ENCODE measurements at regions not wholly inside any gene's neighbourhood (a gene's known extent, or its start where the extent isn't known, plus 50 kb on each side); places are given as distances from the start of the nearest gene placed in this dataset.

DNA sequence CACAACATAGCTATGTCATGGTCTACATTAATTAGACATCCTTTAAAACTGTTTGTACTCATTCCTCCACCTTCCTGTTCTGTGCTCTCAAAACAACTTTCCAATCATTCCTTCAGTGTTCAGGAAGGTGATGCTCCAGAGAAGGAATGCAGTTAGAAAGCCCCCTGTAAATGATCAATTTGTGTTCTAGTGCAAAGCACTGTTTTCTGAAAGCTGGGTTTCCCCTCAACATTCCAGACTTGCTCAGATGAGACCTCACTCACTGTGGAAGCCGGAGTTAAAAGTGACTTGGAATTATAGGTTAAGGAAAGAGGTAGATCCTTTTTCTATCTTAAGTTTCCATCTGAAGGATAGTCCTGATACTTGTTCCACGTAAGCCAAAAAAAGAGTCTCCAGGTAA, 95.9 kb downstream of the BMP2 start:
- no peak overlapping the region for H2BK20ac ChIP-seq (ENCODE audit: low read depth, low read length)
- no peaks in the 10 kb centered on the region for H4K20me1 ChIP-seq (ENCODE audit: insufficient read depth, low read length)
- no peak overlapping the region for H3K23ac ChIP-seq (ENCODE audit: low read depth, low read length)
- dilution Hi-C loops (cut with HindIII; ENCODE audit: low sequenced_read_pairs, unreplicated experiment), result no loop called here
- H2AK5ac ChIP-seq (ENCODE audit: low read depth, low read length), result no peak overlapping the region
- H3K4me2 ChIP-seq (ENCODE audit: low read depth, low read length), result no peak overlapping the region
- no peak overlapping the region for H2BK15ac ChIP-seq (ENCODE audit: low read depth, low read length)
- H3K14ac ChIP-seq (replicated peaks; ENCODE audit: low read depth, low read length), result no peak overlapping the region
- no peaks in the 10 kb centered on the region for H3K36me3 ChIP-seq (ENCODE audit: control insufficient read depth, insufficient read depth, low read length)
- H2AFZ ChIP-seq (replicated peaks; ENCODE audit: low read length, poor library complexity), result no peak overlapping the region
- TF ChIP-seq ELK1 (IDR thresholded peaks at IDR 0.05; ENCODE audit: borderline replicate concordance, low read depth, low read length), result no peak
- TF ChIP-seq CEBPB (IDR thresholded peaks at IDR 0.05; ENCODE audit: low read depth, low read length), result no peak
- TF ChIP-seq SMC3 (IDR thresholded peaks at IDR 0.05; ENCODE audit: low read depth, low read length), result no peak
- TF ChIP-seq USF2 (IDR thresholded peaks at IDR 0.05; ENCODE audit: low read depth, low read length), result no peak
- TF ChIP-seq NFE2L2 (IDR thresholded peaks at IDR 0.05; ENCODE audit: low read depth, low read length), result no peak
- TF ChIP-seq FOS (IDR thresholded peaks at IDR 0.05; ENCODE audit: low read depth, low read length), result no peak
- TF ChIP-seq CTCF (conservative IDR thresholded peaks at IDR 0.05; ENCODE audit: low read depth, low read length), result no peak
- TF ChIP-seq MAFK (IDR thresholded peaks at IDR 0.05; ENCODE audit: low read depth, low read length), result no peak
- no peak for TF ChIP-seq MAZ (IDR thresholded peaks at IDR 0.05; ENCODE audit: borderline replicate concordance, low read depth, low read length)
- TF ChIP-seq BHLHE40 (IDR thresholded peaks at IDR 0.05; ENCODE audit: low read depth, low read length), result no peak
- TF ChIP-seq RFX5 (IDR thresholded peaks at IDR 0.05; ENCODE audit: low read depth, low read length), result no peak
- no peak for TF ChIP-seq CHD1 (IDR thresholded peaks at IDR 0.05; ENCODE audit: low read depth, low read length)
- TF ChIP-seq POLR2A (IDR thresholded peaks at IDR 0.05; ENCODE audit: low read depth, low read length), result no peak
- no peak for TF ChIP-seq RAD21 (IDR thresholded peaks at IDR 0.05; ENCODE audit: low read length)
- TF ChIP-seq RCOR1 (IDR thresholded peaks at IDR 0.05; ENCODE audit: insufficient replicate concordance, low read length), result no peak
- no peak for TF ChIP-seq MXI1 (IDR thresholded peaks at IDR 0.05; ENCODE audit: borderline replicate concordance, low read depth, low read length)
- H3K79me1 ChIP-seq (ENCODE audit: low read depth in 1 of 2, low read length in 2 of 2), result no peaks in the 10 kb centered on the region
- H3K27ac ChIP-seq (ENCODE audit: insufficient read depth, low read length), result no peak overlapping the region
- no peak overlapping the region for H4K5ac ChIP-seq (ENCODE audit: low read depth, low read length)
- no peaks in the 10 kb centered on the region for H3K4me1 ChIP-seq (ENCODE audit: control insufficient read depth, insufficient read depth, low read length)
- no peak overlapping the region for H3K4me3 ChIP-seq (ENCODE audit: insufficient read depth, low read depth, low read length)
- BruUV-seq (replicated peaks), result no TSS peak
- DNase-seq (no peak), ATAC-seq (ENCODE audit: low read depth) (no peak)
- no peak overlapping the region for H4K8ac ChIP-seq (ENCODE audit: low read depth in 2 of 2, low read length in 2 of 2)
- no peak overlapping the region for H2BK5ac ChIP-seq (ENCODE audit: low read depth, low read length, poor library complexity, severe bottlenecking)
- POLR2A ChIA-PET (ENCODE audit: unreplicated experiment), result interaction anchor here (0.6 kb wide), 1 partner anchor 9 kb away, joined by 3 read pairs; no protein-coding TSS in a partner anchor
- H3K18ac ChIP-seq (ENCODE audit: low read depth, low read length), result no peak overlapping the region
- no CpG with 5 or more reads among the region's 2 CpGs for WGBS, 2 experiments (ENCODE audit: extremely low coverage in 2 of 2, insufficient read length in 1 of 2)
- no peaks in the 10 kb centered on the region for H3K27me3 ChIP-seq (ENCODE audit: control insufficient read depth, insufficient read depth, low read length)
- no peak overlapping the region for H3K4ac ChIP-seq (ENCODE audit: low read depth, low read length)
- H3K56ac ChIP-seq (ENCODE audit: extremely low read depth, insufficient read depth, low read length), result no peak overlapping the region
- intact Hi-C loops (cut with micrococcal nuclease), result no loop called here
- no peaks in the 10 kb centered on the region for H3K9me3 ChIP-seq (ENCODE audit: control insufficient read depth, insufficient read depth, low read length)
- CTCF ChIA-PET, result no interaction called here
- no peak overlapping the region for H2AK9ac ChIP-seq (replicated peaks; ENCODE audit: low read depth, low read length, poor library complexity)
- no peak overlapping the region for H3K9ac ChIP-seq (ENCODE audit: low read depth, low read length)
- H4K91ac ChIP-seq (ENCODE audit: insufficient read depth, low read depth, low read length), result no peak overlapping the region
- no peak overlapping the region for H2BK120ac ChIP-seq (ENCODE audit: low read depth, low read length)
- no peaks in the 10 kb centered on the region for H3K9me1 ChIP-seq (ENCODE audit: insufficient read depth, low read length)
- in situ Hi-C loops (cut with MboI; ENCODE audit: low sequenced_read_pairs), result no loop called here
